ENCODE measurements at regions not wholly inside any gene's neighbourhood (a gene's known extent, or its start where the extent isn't known, plus 50 kb on each side); places are given as distances from the start of the nearest gene placed in this dataset.

DNA sequence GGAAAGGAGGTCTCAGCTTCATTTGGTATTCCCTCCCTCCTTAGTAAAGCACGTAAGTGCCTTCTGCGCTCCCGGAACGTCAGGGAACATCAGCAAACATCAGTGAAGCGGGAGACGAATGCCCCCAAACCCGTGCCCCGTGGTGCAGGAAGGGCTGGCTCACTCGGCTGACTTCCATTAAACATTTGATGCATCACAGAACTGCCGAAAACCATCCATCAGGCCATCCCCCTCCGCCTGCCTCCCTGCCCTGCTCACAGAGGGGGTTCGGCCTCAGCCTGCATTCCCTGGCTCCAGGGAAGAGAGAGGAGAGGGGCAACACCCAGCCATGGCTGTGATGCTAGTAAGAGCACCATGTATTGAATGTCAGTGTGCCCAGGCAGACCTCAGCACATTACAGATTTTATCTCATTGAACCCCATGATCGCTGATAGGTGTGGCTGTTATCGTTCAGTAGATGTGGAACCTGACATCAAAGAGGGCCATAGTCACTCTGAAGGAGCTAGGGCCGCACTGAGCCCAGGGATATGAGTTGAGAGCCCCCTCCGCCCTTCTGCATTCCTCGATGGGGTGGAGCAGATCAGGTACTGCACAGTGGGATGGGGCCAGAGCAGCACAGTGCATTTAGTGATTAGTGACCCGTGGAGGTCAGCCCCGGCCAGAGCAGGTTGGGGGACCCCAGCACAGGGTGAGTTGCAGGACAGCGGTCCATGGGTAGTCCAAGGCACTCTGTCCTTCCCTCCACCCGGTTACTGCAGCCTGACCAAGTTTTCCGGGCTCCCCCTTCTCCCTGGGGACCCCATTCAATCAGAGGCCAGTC, 146.4 kb downstream of the RPS24 start:
- ATAC-seq (no peak), DNase-seq (ENCODE audit: low read depth, low spot score) (no peak)
- ChIA-PET POLR2A (no interaction called here), CTCF (no interaction called here), RAD21 (ENCODE audit: low non-redundant PET in 1 of 2, low total read pairs in 2 of 2, uncharacterized antibody in 2 of 2, unreplicated experiment in 2 of 2) (no interaction called here)
- Histone ChIP-seq H3K9me2 (ENCODE audit: insufficient read depth) (no peaks in the 10 kb centered on the region), H3K9me3 (ENCODE audit: control insufficient read depth in 1 of 2, insufficient read depth in 1 of 2, low read depth in 1 of 2, low read length in 2 of 2) (no peaks in the 10 kb centered on the region), H3K4me2 (ENCODE audit: low read length) (no peak overlapping the region), H2AFZ (ENCODE audit: low read depth, low read length, poor library complexity, severe bottlenecking) (no peak overlapping the region), H3K4me1 (ENCODE audit: control insufficient read depth in 1 of 2, insufficient read depth in 2 of 2, low read length in 2 of 2) (no peaks in the 10 kb centered on the region), H3K36me3 (ENCODE audit: control insufficient read depth in 1 of 2, insufficient read depth in 2 of 2, low read length in 2 of 2) (no peaks in the 10 kb centered on the region), H3K27ac (ENCODE audit: low read depth, low read length) (no peak overlapping the region), H4K20me1 (ENCODE audit: insufficient read depth) (no peaks in the 10 kb centered on the region), H3K79me2 (ENCODE audit: insufficient read depth, low read length) (no peaks in the 10 kb centered on the region), H3K27me3 (ENCODE audit: insufficient read depth, low read length) (no peaks in the 10 kb centered on the region), H3K9ac (ENCODE audit: low read length) (no peak overlapping the region), H3K4me3 (replicated peaks in 1 of 2; ENCODE audit: low read depth in 1 of 2, low read length in 2 of 2) (no peak overlapping the region)
- intact Hi-C loops (cut with micrococcal nuclease), result no loop called here
- no TSS peak for BruUV-seq (replicated peaks)
- TF ChIP-seq, protein P1, sequence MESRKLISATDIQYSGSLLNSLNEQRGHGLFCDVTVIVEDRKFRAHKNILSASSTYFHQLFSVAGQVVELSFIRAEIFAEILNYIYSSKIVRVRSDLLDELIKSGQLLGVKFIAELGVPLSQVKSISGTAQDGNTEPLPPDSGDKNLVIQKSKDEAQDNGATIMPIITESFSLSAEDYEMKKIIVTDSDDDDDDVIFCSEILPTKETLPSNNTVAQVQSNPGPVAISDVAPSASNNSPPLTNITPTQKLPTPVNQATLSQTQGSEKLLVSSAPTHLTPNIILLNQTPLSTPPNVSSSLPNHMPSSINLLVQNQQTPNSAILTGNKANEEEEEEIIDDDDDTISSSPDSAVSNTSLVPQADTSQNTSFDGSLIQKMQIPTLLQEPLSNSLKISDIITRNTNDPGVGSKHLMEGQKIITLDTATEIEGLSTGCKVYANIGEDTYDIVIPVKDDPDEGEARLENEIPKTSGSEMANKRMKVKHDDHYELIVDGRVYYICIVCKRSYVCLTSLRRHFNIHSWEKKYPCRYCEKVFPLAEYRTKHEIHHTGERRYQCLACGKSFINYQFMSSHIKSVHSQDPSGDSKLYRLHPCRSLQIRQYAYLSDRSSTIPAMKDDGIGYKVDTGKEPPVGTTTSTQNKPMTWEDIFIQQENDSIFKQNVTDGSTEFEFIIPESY (IDR thresholded peaks at IDR 0.05; ENCODE audit: extremely low read depth, insufficient replicate concordance, low read length), result no peak
- TF ChIP-seq, protein P2, sequence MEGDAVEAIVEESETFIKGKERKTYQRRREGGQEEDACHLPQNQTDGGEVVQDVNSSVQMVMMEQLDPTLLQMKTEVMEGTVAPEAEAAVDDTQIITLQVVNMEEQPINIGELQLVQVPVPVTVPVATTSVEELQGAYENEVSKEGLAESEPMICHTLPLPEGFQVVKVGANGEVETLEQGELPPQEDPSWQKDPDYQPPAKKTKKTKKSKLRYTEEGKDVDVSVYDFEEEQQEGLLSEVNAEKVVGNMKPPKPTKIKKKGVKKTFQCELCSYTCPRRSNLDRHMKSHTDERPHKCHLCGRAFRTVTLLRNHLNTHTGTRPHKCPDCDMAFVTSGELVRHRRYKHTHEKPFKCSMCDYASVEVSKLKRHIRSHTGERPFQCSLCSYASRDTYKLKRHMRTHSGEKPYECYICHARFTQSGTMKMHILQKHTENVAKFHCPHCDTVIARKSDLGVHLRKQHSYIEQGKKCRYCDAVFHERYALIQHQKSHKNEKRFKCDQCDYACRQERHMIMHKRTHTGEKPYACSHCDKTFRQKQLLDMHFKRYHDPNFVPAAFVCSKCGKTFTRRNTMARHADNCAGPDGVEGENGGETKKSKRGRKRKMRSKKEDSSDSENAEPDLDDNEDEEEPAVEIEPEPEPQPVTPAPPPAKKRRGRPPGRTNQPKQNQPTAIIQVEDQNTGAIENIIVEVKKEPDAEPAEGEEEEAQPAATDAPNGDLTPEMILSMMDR (IDR thresholded peaks at IDR 0.05 in 2 of 3, conservative IDR thresholded peaks at IDR 0.05 in 1 of 3; ENCODE audit: borderline replicate concordance in 1 of 3, insufficient read depth in 1 of 3, low read depth in 2 of 3, low read length in 2 of 3), result no peak
- TF ChIP-seq CBX3 (IDR thresholded peaks at IDR 0.05; ENCODE audit: low read depth), result no peak
- TF ChIP-seq SRF (IDR thresholded peaks at IDR 0.05; ENCODE audit: low read depth), result no peak
- no peak for TF ChIP-seq POLR2AphosphoS5 (IDR thresholded peaks at IDR 0.05; ENCODE audit: low read depth, low read length)
- TF ChIP-seq, protein P3, sequence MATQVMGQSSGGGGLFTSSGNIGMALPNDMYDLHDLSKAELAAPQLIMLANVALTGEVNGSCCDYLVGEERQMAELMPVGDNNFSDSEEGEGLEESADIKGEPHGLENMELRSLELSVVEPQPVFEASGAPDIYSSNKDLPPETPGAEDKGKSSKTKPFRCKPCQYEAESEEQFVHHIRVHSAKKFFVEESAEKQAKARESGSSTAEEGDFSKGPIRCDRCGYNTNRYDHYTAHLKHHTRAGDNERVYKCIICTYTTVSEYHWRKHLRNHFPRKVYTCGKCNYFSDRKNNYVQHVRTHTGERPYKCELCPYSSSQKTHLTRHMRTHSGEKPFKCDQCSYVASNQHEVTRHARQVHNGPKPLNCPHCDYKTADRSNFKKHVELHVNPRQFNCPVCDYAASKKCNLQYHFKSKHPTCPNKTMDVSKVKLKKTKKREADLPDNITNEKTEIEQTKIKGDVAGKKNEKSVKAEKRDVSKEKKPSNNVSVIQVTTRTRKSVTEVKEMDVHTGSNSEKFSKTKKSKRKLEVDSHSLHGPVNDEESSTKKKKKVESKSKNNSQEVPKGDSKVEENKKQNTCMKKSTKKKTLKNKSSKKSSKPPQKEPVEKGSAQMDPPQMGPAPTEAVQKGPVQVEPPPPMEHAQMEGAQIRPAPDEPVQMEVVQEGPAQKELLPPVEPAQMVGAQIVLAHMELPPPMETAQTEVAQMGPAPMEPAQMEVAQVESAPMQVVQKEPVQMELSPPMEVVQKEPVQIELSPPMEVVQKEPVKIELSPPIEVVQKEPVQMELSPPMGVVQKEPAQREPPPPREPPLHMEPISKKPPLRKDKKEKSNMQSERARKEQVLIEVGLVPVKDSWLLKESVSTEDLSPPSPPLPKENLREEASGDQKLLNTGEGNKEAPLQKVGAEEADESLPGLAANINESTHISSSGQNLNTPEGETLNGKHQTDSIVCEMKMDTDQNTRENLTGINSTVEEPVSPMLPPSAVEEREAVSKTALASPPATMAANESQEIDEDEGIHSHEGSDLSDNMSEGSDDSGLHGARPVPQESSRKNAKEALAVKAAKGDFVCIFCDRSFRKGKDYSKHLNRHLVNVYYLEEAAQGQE (IDR thresholded peaks at IDR 0.05; ENCODE audit: low read depth), result no peak
- no peak for TF ChIP-seq CEBPB (IDR thresholded peaks at IDR 0.05; ENCODE audit: low read depth)
- TF ChIP-seq YY1 (IDR thresholded peaks at IDR 0.05; ENCODE audit: extremely low read depth, insufficient replicate concordance, low read depth, low read length), result no peak
- no peak for TF ChIP-seq ELF1 (IDR thresholded peaks at IDR 0.05; ENCODE audit: borderline replicate concordance, low read depth)
- no peak for TF ChIP-seq JUND (IDR thresholded peaks at IDR 0.05)
- no peak for TF ChIP-seq SP1 (IDR thresholded peaks at IDR 0.05; ENCODE audit: low read depth)
- no peak for TF ChIP-seq RAD21 (IDR thresholded peaks at IDR 0.05; ENCODE audit: low read depth)
- no peak for TF ChIP-seq EGR1 (IDR thresholded peaks at IDR 0.05; ENCODE audit: low read depth)

Measured in HCT116 (cell line).